HG03196 (cell line): ENCODE measurements at regions not wholly inside any gene's neighbourhood (a gene's known extent, or its start where the extent isn't known, plus 50 kb on each side); places are given as distances from the start of the nearest gene placed in this dataset.

ENCODE experiments used
- ATAC-seq: cut with Tn5 transposase; IDR thresholded peaks from one replicate; pipeline ENCODE4 v1.9.1; 2021; ENCODE audit not compliant: unreplicated experiment

GRCh38 chr5:6029811-6030271, 348.5 kb downstream of the MED10 start:
- no peak for ATAC-seq

GRCh38 chr5:6026766-6027406, 351.5 kb downstream of the MED10 start:
- no peak for ATAC-seq

GRCh38 chr5:6019612-6020011, 358.7 kb downstream of the MED10 start:
- ATAC-seq, result no peak

GRCh38 chr5:6013506-6013905, 364.8 kb downstream of the MED10 start:
- ATAC-seq, result no peak

GRCh38 chr5:6011199-6011598, 367.1 kb downstream of the MED10 start:
- no peak for ATAC-seq

GRCh38 chr5:6006838-6007314, 371.5 kb downstream of the MED10 start:
- ATAC-seq, result no peak

GRCh38 chr5:6003040-6003825, 375.1 kb downstream of the MED10 start:
- ATAC-seq, result no peak

- ATAC-seq, result no peak
Observed at GRCh38 chr5:6000867-6001266, 377.5 kb downstream of the MED10 start.

GRCh38 chr5:5995819-5996218, 382.5 kb downstream of the MED10 start:
- no peak for ATAC-seq

GRCh38 chr5:5986492-5987178, 391.7 kb downstream of the MED10 start:
- no peak for ATAC-seq

- ATAC-seq, result no peak
Observed at GRCh38 chr5:5985332-5985731, 393.0 kb downstream of the MED10 start.

- ATAC-seq, result no peak
Observed at GRCh38 chr5:5983261-5983980, 394.9 kb downstream of the MED10 start.

- no peak for ATAC-seq
Observed at GRCh38 chr5:5981562-5981961, 396.8 kb downstream of the MED10 start.

GRCh38 chr5:5980538-5980895, 397.8 kb downstream of the MED10 start:
- ATAC-seq, result no peak

- ATAC-seq, result no peak
Observed at GRCh38 chr5:5979761-5980537, 398.4 kb downstream of the MED10 start.

GRCh38 chr5:5979377-5979760, 399.0 kb downstream of the MED10 start:
- ATAC-seq, result no peak

GRCh38 chr5:5978501-5979376, 399.6 kb downstream of the MED10 start:
- no peak for ATAC-seq

GRCh38 chr5:5971203-5971602, 407.1 kb downstream of the MED10 start:
- ATAC-seq, result no peak

- no peak for ATAC-seq
Observed at GRCh38 chr5:5969942-5970483, 408.3 kb downstream of the MED10 start.
